ENCODE measurements at regions not wholly inside any gene's neighbourhood (a gene's known extent, or its start where the extent isn't known, plus 50 kb on each side); places are given as distances from the start of the nearest gene placed in this dataset.
"Not testable (repeated sequence)": the region's sequence is repeated elsewhere in the genome, so short reads cannot be mapped to it uniquely, and the experiment has no call there.

DNA sequence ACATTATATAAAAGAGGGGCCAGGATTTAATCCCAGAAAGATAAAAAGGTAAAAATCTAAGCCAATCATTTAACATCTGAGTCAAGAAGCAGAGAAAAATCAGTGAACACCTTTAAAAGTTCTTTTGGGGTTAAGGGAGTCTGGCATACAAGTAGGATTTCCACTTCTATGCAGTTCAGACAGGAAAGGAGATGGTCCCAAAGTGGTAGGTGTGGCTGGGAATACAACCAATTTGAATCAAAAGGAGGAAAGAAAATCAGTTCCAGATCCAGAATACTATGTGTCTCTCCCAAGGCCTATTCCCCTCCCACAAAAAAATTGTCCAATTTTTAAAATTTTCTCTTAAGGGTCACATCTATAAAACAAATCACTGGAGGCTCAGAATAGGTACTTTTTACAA, 167.4 kb downstream of the PHLDA1 start:
- no peak for DNase-seq

DNA sequence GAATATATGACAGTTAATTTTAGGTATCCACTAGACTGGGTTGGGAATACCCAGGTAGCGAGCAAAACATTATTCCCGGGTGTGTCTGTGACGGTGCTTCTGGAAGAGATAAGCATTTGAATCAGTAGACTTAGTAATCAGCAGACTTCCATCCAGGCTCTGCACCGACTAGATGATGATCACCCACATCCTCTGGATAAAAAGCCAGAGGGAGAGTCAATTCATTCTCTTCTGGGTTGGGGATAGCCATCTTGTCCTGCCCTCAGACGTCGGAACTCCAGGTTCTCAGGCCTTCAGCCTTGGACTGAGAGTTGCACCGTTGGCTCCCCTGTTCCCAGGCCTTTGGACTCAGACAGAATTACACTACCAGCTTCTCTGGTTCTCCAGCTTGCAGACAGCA, 168.0 kb downstream of the PHLDA1 start:
- DNase-seq = no peak

DNA sequence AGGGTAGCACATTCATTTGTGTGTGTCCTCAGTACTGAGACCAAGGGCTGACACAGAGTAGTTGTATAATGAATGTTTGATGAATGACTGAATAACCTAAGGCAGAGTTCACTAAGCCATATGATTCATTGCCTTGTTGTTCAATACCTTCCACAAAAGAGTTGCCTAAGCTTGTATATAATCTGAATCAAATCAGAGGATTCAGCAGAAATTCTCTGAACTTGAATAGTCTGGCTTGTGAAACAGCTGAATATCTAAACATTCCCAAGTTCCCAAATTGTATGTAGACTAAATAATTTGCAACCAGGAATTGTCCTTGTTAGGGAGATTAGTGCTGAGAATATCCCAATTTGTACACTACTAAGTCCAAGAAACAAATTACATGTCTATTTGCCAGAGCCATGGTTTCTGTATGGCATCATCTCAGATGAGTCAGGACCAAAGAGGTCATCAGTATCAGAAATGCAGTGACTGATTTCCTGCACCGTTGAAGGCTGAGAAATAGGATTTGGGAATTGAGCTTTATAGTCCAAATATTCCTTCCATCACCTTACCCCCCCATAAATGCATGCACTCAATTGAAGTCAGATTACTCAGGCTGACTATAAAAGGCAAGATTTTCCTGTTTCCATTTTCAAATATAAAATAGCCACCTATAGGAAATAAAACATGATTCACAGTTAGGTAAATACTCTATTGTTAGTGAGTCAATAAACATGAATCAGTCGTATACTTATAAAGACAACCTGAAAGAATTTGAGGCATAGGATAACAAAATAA, 168.7 kb downstream of the PHLDA1 start:
- DNase-seq = no peak

DNA sequence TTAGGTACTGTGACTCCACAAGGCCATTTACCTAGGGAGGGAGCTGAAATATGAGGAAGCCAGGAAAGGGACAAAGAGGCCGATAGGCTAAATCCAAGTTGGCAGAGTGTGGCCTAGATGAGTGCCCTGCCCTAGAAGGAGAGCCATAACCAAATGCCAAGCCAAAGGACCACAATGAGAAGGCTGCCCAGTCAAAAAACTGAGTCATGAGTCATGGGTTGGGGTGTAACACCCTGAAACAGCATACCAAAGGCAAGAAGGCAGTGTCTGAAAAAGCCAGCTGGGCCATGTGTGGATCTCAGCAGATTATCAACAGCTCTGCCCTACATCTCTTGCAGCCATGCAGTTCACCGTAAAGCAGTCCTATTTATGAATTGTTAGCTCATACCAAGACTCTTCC, 171.7 kb downstream of the PHLDA1 start:
- no peak for DNase-seq

DNA sequence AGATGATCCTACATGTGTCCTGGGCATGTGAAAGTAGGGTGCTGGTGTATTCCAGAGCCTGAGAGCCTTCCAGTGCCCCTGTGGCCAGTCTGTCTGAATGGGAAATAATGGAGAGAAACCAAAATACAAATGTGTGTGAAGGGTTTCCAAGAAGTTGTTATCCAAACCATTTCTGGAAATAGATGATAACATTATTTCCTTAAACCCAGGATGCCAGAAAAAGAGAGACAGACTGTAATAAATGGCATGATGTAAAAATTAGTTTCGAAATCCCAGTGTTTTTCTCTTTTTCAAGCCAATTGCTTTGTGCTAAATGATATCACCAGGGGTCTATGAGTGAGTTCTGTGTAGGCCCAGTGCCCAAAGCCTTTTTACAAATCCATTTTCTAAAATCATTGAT, 175.3 kb downstream of the PHLDA1 start:
- DNase-seq = no peak

DNA sequence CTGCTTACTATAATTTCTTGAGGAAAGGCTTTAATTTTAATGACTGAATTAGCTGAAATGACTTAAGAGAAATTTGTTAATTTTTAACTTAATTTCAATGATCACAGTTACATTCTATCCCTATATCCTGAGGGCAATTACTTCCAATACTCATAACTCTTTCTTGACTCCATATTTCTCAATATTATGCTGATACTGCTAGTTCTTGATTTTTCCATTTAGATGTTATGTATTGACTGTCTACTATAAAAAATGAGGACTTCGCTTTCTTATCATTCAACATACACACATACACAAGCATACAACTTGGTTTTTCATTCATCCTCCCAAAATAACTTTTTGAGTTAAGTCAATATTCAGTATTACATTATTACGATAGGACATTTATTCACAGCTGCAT, 176.2 kb downstream of the PHLDA1 start:
- DNase-seq = no peak

DNA sequence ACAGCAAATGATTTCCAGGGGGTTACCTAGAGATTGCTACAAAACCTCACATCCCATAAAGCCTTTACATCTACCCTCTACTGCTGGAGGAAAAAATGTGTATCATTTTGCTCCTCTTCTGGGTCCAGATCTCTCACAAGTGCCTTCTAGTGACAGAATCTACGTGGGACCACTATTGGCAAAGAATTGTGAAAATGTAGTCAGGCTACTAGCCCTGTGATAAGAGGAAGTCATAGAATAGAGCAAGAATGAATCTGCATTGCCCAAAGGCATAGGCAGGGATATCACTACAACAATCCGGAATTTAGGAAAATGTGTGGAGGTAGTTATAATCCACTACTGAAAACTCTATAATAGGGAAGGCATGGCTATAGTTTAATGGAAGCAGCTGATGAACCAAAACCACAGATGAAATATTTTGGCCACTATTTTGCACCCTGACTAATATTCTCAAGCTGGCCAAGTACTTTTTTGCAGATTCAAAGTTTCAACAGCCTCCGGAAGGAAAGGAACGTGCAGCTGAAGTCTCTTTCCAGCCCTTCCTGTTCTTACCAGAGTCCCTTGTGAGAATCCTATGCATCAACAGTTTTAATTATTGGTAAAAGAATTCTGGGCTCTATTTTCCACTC, 176.8 kb downstream of the PHLDA1 start:
- DNase-seq = no peak

DNA sequence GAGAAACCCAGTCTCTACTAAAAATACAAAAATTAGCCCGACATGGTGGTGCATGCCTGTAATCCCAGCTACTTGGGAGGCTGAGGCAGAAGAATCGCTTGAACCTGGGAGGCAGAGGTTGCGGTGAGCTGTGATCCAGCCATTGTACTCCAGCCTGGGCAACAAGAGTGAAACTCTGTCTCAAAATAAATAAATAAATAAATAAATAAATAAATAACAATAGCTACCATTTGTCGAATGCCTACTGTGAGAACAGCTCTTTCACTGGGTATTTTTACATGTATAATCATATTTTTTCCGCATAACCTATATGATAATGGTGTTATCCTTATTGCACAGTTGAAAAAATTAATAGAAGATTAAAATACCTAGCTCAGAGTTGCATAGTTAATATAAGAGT, 177.4 kb downstream of the PHLDA1 start:
- not testable (repeated sequence) for DNase-seq

DNA sequence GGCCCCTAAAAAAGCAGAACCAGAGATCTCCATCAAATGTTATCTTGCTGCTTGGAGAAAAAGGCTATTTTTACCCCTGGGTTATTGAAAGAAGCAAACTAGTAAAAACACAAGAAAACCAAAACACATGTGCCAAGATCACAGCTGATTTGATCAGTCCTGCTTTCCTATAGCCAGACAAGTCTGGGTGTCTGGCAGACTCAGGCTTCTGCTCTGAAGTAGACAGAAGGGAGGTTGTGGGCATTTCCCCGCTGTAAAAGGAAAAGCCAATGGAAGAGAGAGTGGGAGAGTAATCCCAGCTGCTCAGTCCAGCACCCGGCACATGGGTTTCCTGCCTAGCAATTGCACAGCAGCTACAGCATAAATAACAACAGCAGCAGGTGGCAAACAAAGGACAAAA, 177.9 kb downstream of the PHLDA1 start:
- peak; percentile 28 for DNase-seq

DNA sequence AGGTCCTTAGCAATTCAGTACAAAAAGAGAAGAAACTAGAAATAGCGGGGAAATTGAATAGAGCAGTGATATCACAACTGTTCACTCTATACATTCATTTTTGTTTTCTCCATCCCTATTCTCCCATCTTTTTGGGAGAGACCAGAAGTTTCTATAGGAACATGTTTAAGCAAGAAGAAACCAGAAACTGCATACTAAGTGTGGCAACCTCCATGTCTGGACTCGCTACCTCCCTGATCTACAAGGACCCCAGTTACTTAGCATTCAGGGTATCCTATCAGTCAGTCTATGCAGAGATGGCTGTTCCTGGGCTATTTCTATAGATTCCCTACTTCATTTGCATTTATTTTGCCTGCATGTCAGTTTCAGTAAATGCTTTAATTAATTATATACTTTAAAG, 178.6 kb downstream of the PHLDA1 start:
- DNase-seq = no peak

DNA sequence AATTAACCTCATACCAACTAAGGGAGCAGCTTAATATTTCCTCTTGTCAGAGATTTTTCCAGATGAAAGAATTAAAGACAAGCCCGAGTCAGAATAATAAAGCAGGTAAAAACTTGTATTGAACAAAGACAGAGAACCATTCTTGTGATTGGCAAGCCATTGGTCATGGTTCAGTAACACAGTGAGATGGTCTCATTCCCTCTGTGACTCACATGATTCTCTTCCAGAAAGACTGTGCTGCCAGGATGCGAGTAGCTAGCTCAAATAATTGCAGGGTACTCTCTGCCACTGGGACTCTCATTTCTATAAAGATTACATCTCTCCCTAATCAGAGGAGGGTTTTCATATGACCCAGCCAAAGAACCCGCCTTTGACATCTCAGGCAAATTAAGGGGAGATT, 179.4 kb downstream of the PHLDA1 start:
- no peak for DNase-seq

DNA sequence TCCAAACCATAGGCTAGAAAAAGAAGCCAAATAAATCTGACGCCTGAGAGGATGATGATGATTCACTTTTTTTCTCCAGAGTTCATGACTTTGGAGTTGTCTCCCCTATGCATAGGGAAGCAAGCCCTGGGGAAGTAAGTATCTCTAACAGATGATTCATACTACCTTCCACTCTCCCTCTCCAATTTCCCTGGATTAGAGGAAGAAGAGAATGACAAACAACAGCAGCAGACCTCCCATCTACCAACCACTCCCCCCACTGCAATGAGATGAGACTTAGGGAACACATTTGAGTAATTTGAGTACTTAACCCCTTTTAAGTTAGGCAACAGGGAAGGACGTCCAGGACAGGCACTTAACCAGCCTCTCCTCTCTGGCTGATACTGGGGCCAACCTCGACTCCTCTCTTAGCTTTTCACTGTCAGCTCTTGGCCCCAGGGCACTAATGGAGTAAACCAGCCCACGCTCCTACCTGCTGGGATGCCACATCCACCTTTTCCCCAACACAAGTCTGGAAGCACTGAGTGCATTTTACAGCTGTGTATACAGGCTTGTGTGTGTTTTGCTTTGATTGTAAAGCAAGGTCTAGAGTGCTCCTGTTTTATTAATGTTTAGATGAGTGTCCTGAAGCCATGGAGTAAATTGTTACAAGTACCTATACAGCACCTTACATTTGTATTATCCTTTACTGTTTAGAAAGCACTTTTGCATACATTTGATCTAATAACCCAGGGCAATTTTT, 180.7 kb downstream of the PHLDA1 start:
- no peak for DNase-seq

DNA sequence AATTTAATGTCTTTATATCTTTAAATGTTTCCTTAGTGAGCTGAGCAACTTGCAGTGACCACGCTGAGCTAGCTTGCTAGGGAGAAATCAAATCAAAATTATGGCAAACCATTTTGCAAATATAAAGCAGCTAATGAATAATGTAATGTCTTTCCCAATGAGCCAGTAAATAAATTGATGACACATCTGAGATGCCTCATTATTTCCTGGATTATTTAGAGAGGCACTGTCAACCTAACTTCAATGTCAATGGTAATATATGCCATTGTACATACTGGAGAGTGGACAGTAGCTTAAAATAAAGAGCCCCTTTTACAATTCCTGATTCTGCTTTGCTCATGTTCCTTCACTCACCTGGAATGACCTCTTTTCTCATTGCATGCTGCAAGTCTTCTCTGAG, 182.6 kb downstream of the PHLDA1 start:
- no peak for DNase-seq

DNA sequence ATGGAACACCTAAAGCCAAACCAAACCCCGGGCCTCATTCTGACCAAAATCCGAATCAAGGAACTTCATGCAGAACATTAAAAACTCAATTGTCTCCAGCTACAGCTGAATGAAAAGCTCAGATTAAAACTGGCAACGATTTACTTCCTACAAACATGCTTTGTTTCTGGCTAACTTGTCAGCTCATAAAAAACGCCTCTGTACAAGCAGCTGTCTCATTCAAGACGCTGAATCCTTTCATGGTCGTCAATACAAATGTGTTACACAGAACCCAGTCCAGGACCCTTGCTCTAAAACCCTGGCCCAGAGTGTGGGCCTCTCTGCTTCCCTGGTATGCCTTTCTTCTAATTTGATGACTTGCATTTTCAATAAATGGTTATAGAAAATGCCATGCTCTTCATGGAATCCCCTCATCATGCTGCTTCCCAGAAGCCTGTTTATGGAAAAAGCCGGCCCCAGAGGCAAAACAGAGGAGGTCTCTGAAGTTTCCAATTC, 183.1 kb downstream of the PHLDA1 start:
- peak; percentile 41 for DNase-seq

DNA sequence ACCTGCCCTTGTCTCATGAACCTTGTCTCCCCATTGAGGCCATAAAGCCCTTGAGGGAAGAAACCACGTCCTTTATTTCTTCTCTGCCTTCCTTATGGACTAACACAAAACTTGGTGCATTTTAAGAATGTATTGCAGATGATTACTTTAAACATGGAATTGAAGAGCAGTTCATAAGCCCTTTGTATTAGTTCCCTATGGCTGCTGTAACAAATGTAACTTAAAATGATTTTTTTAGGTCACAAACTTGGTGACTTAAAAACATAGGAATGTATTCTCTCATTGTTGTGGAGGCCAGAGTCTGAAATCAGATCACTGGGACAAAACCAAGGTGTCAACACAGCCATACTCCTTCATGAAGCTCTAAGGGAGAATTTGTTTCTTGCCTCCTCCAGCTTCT, 185.5 kb downstream of the PHLDA1 start:
- no peak for DNase-seq

DNA sequence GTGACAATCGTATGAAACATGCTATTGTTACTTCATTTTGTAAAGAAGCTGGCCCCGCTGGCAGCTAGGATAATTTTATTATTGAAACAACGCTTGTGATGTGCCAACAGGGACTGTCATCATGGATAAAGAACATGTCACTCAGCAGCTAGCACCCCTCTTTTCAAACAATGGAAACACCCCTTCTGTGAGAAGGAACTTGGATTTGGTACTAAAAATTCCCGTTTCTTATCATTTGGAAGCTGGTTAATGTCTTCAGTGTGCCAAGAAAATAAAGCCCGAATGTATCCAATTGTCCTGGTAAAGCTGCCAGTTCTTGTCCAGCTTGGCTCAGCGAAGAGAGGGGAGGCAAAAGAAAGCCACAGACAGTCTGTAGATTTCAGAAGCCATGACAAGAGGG, 186.6 kb downstream of the PHLDA1 start:
- no peak for DNase-seq

DNA sequence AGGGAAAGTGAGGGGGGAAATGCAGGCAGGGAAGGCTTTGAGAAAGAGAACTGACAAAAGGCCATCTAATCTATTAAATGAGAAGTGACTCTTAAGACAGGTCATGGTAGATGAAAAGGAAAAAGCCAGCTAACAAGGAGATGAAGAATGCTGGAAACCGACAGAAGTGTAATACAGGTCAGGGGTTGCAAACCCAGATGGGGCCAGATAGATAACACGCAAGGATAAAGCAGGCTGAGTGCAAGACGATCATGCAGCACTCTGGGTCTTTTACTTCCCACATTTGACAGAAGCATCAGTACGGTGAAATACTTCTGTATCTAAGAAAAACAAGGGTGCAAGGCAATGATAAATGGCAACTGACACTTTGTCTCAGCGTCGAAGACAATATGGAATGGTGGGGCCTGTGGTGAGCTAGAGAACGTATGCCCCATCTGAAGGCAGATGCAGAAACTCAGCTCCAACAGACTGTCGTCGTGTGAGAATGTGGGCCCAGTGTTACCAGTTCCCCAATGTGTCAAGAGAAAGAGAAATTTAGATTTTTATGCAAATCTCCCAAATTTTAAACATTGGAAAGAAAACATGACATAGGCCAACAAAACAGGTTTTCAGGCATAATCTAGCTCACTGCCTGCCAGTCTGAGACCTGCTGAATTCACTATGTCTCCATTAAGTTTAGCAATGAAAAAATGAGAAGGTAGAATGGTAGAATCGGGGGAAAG, 187.4 kb downstream of the PHLDA1 start:
- DNase-seq = no peak

DNA sequence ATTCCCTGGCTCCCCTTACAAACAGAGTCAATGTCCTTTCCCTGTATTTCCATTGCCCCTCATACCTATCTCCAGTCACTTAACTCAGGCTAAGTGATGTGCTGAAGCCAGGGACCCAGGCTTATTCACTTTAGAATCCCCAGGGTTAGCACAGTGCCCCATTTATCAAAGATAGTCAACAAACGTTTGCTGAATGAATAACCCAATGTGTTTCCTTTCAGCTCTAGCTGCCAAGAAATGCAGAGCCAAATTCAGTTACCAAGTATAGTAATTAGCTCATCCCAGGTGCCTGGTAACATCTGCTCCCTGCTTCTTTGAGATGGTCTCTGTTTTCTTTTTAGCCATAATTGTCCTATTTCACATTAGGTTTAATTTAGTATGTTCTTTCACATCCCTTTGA, 189.5 kb downstream of the PHLDA1 start:
- DNase-seq = no peak

DNA sequence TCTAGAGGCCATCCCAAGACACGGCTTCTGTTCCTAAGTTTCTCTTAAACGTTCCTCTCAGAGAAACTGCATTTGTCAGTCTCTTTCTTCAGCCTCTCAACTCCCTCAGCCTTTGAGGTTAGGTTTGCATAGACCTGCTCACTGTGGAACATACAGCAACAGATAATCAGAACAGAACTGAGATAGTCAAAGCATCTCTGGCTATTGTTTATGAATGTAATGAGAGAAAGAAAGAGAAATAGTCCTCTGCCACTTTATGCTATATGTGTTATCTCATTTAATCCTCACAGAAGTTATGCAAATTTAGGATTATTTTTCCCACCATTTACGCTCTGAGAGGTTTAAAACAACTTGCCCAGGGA, 190.6 kb downstream of the PHLDA1 start:
- no peak for DNase-seq

DNA sequence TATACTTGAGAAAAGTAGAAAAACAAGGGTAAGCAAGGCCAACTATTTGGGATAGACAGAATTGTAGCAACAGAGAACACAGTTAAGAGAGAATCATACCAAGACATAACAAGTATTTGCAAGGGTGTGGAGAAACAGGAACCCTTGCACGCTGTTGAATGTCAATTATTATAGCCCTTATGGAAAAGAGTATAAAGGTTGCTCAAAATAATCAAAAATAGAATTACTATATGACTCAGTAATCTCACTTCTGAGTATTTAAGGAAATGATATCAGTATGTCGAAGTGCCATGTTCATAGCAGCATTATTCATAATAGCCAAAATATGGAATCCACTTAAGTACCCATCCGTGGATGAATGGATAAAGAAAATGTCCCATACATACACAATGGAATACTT, 193.3 kb downstream of the PHLDA1 start:
- DNase-seq = no peak

DNA sequence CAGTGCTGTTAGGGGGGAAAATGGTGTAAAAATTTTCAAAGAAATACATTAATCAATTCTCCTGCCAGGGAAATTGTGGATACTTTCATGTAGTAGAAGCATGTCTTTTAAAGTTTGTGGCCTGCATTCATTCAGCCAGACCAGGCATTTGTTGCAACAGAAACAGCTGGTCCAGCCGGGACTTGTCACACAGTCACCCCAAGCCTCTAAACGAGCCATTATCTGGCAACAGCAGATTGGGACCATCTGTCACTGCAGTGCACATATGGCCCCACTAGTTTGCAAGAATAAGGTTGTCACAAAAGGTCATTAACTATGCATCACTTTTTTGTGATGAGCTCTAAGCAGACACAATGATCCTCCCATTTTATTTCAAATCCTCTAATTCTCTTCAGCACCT, 193.9 kb downstream of the PHLDA1 start:
- DNase-seq = peak; percentile 39

DNA sequence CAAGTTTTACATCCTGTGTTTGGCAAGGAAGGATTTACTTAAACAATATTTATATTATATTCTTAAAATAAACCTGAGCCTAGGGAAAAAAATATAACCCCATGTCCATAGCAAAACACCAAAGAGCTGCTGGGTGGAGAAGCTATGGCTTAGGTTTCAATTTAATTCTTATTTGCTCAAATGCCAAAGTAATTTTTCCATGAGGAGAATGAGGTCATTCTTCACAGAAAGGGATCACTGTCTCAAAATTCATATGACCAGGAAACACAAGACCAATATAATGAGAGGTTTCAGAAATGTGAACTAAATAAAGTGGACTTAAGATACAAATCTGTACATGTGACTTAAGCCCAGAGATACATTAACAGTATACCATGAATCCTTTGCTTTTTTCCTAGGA, 195.0 kb downstream of the PHLDA1 start:
- no peak for DNase-seq

DNA sequence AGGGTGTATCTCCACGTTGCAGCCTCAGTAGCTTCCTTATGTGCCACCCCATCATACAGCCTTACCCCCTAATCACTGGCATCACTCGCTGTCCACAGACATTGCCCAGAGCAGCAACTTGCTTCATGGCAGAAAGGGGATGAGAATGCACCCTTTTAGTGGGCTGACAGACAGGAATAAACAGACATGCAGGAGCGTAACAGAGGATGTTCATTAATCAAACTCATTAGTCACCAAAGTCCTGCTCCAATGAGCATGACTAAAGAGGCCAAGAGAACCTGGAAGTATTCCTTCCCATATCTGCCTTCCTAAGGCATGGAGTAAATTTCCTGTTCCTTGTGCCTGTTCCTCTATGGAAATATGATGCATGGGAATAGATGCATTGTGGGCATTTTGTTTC, 197.0 kb downstream of the PHLDA1 start:
- no peak for DNase-seq

Measured in right kidney (tissue), 1 donor.